Mucosa of descending colon (tissue), 3 donors: ENCODE measurements at regions not wholly inside any gene's neighbourhood (a gene's known extent, or its start where the extent isn't known, plus 50 kb on each side); places are given as distances from the start of the nearest gene placed in this dataset.

ENCODE experiments used
- ATAC-seq: fragments of 200-7000 bp; cut with Tn5 transposase; one replicate; pipeline ENCODE4 v1.9.1; 2020; ENCODE audit warnings: mild to moderate bottlenecking, moderate library complexity
- DNase-seq, 3 donors: peaks; one replicate each; pipeline ENCODE4 v3.0.0-alpha.2; 2020
- H3K36me3 ChIP-seq: fragments of 200-600 bp; one replicate; pipeline ENCODE4 v1.8.0; 2021; ENCODE audit warnings: low read depth, mild to moderate bottlenecking
- H3K4me1 ChIP-seq: fragments of 200-600 bp; one replicate; pipeline ENCODE4 v1.8.0; 2021; ENCODE audit warnings: low read depth, mild to moderate bottlenecking
- H3K4me3 ChIP-seq: fragments of 200-600 bp; one replicate; pipeline ENCODE4 v1.8.0; 2021; ENCODE audit warnings: mild to moderate bottlenecking
- H3K9me3 ChIP-seq: fragments of 200-600 bp; one replicate; pipeline ENCODE4 v1.8.0; 2021; ENCODE audit warnings: mild to moderate bottlenecking
- intact Hi-C, 2 donors: fragments of 100-400 bp; cut with DNase I in 1 of 2; cut with micrococcal nuclease in 1 of 2; formaldehyde crosslinking; loops; one replicate each; pipeline versions ENCODE4 v1.11.0 to v1.11.1; 2022; cut with DNase I, micrococcal nuclease
- TF ChIP-seq, protein P1 (sequence below): fragments of 200-600 bp; IDR thresholded peaks from one replicate; pipeline ENCODE4 v1.8.0; 2022; ENCODE audit warnings: antibody characterized with exemption, mild to moderate bottlenecking
- donor health status: DM: no; HTN: no; CAD: no; lungs with moderate emphysema.
- donor health status: DM: no; HTN: no; CAD: no.
- donor health status: DM: no; HTN: yes; CAD: no.

DNA sequence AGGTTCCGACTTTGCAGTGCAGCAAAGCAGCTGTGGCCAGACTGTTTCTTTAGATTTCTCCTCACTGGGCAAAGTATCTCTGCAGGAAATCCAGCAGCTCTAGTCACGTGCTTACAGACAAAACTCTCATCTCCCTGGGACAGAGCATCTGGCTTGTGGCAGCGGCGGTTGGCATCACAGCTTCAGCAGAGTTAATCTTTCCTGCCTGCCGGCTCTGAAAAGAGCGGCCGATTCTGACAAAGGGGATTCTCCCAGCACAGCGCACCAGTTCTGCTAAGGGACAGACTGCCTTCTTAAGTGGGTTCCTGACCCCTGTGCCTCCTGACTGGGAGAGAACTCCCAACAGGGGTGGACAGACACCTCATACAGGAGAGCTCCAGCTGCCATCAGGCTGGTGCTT lies 1357.3 kb upstream of the TENM4 start:
- no peaks in the 10 kb centered on the region for H3K36me3 ChIP-seq
- no peaks in the 10 kb centered on the region for H3K4me1 ChIP-seq
- no peak overlapping the region for H3K4me3 ChIP-seq
- TF ChIP-seq, protein P1, sequence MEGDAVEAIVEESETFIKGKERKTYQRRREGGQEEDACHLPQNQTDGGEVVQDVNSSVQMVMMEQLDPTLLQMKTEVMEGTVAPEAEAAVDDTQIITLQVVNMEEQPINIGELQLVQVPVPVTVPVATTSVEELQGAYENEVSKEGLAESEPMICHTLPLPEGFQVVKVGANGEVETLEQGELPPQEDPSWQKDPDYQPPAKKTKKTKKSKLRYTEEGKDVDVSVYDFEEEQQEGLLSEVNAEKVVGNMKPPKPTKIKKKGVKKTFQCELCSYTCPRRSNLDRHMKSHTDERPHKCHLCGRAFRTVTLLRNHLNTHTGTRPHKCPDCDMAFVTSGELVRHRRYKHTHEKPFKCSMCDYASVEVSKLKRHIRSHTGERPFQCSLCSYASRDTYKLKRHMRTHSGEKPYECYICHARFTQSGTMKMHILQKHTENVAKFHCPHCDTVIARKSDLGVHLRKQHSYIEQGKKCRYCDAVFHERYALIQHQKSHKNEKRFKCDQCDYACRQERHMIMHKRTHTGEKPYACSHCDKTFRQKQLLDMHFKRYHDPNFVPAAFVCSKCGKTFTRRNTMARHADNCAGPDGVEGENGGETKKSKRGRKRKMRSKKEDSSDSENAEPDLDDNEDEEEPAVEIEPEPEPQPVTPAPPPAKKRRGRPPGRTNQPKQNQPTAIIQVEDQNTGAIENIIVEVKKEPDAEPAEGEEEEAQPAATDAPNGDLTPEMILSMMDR = no peak
- peaks cover 3% of the 10 kb centered on the region for H3K9me3 ChIP-seq
- DNase-seq (no peak), ATAC-seq (no peak)
- intact Hi-C loops = no loop called here

- ATAC-seq (no peak), DNase-seq (no peak)
- Histone ChIP-seq H3K9me3 (no peaks in the 10 kb centered on the region), H3K4me1 (no peaks in the 10 kb centered on the region), H3K36me3 (no peaks in the 10 kb centered on the region), H3K4me3 (no peak overlapping the region)
- intact Hi-C loops = no loop called here
- TF ChIP-seq, protein P1 = no peak
Observed at GRCh38 chr11:80783561-80783960, 1342.7 kb upstream of the TENM4 start.

- DNase-seq (no peak), ATAC-seq (no peak)
- Histone ChIP-seq H3K4me3 (no peak overlapping the region), H3K36me3 (no peaks in the 10 kb centered on the region), H3K9me3 (no peaks in the 10 kb centered on the region), H3K4me1 (no peaks in the 10 kb centered on the region)
- intact Hi-C loops = no loop called here
- TF ChIP-seq, protein P1 = no peak
Observed at GRCh38 chr11:80782135-80782885, 1341.5 kb upstream of the TENM4 start.

DNA sequence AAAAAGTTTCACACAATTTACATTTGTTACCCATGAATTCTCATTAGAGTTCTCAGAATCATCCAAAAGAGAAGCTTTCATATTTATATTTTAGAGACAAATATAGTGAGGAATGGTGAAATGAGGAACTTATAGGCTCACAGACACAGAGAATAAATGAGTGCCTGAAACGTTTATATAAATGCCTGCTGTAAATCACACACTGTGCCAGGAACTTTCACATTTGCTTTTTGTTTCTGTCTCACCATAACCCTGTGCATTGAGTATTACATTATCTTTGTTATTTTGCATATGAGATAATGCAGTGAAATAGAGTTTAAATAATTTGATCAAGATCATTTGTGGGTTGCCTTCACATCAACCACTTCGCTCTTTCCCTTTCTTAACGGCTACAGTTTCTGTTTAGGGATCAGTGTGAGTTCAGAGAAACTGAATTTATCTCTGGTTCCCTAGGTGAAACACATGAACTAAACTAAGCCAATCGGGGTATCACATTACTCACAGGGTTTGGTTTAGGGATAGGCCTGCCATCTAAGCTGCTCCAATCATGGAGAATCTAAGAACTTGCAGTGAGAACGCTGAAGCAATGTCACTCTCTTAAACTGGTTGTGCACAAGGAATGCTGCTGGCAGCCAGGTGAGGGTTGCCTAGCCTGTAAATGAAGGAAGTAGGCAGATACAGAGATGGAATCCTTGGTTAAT lies 1339.2 kb upstream of the TENM4 start:
- no peaks in the 10 kb centered on the region for H3K36me3 ChIP-seq
- TF ChIP-seq, protein P1 = no peak
- no peak for DNase-seq
- H3K9me3 ChIP-seq = no peaks in the 10 kb centered on the region
- ATAC-seq = no peak
- H3K4me1 ChIP-seq = no peaks in the 10 kb centered on the region
- intact Hi-C loops = no loop called here
- H3K4me3 ChIP-seq = no peak overlapping the region

DNA sequence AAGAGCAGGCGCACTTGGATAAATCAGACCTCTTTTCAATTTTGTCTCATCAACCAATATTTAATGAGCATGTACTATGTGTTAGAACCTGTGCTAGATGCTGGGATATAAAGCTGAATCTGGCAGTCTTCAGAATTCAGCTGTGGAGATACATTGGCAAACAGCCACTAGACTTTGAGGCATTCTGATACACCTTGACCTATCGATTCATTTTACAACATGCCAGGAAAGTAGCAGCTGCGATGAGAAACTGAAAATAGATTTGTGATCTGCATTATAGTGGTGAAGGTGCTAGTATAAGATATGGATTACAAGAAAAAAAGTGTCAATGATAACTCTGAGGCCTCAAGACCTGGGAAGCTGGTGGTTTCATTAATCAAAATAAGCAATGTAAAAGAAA lies 1338.1 kb upstream of the TENM4 start:
- intact Hi-C loops = no loop called here
- no peaks in the 10 kb centered on the region for H3K36me3 ChIP-seq
- DNase-seq = no peak

More for the DNA sequence above, 1338.1 kb upstream of the TENM4 start:
- Histone ChIP-seq H3K4me3 (no peak overlapping the region), H3K4me1 (no peaks in the 10 kb centered on the region), H3K9me3 (no peaks in the 10 kb centered on the region)
- TF ChIP-seq, protein P1 = no peak
- ATAC-seq = no peak
